NT2/D1 (cell line): ENCODE measurements at regions not wholly inside any gene's neighbourhood (a gene's known extent, or its start where the extent isn't known, plus 50 kb on each side); places are given as distances from the start of the nearest gene placed in this dataset.

Experiments used
- SUZ12 ChIP-seq: IDR thresholded peaks from 2 replicates; pipeline ENCODE4 v1.6.1; 2011; ENCODE audit not compliant: insufficient read length, insufficient read depth; ENCODE audit errors: extremely low read depth
- YY1 ChIP-seq: IDR thresholded peaks from 2 replicates; pipeline ENCODE4 v1.6.1; 2011; ENCODE audit not compliant: insufficient read length, insufficient read depth
- ZNF274 ChIP-seq: IDR thresholded peaks from 2 replicates; pipeline ENCODE4 v1.6.1; 2011; ENCODE audit warnings: mild to moderate bottlenecking, low read depth, low read length

- TF ChIP-seq YY1 (no peak), ZNF274 (no peak), SUZ12 (no peak)
Observed at GRCh38 chr1:165047994-165048393, 308.5 kb downstream of the LMX1A start.
